Heart left ventricle (tissue), 16 donors: ENCODE measurements at regions not wholly inside any gene's neighbourhood (a gene's known extent, or its start where the extent isn't known, plus 50 kb on each side); places are given as distances from the start of the nearest gene placed in this dataset.

Experiments used
- ATAC-seq, 4 donors: fragments of 200-7000 bp; cut with Tn5 transposase; one replicate each; pipeline ENCODE4 v1.9.1; 2020 to 2022; ENCODE audit warnings: moderate library complexity in 4 of 4, mild to moderate bottlenecking in 3 of 4, moderate number of reproducible peaks in 1 of 4
- DNase-seq, 5 donors: peaks; one replicate each; pipeline ENCODE4 v3.0.0-alpha.2; 2020
- H3K27ac ChIP-seq, 12 donors: fragments of 200-600 bp; sonication (generic) in 4 of 12; one replicate each; pipeline versions ENCODE4 v1.5.0 to v1.8.0; 2016 to 2022; ENCODE audit warnings: mild to moderate bottlenecking in 2 of 12
- H3K27me3 ChIP-seq, 9 donors: fragments of 200-600 bp; sonication (generic) in 2 of 9; one replicate each; pipeline versions ENCODE4 v1.5.1 to v1.8.0; 2016 to 2022; ENCODE audit warnings: mild to moderate bottlenecking in 3 of 9
- H3K36me3 ChIP-seq, 9 donors: fragments of 200-600 bp; sonication (generic) in 2 of 9; one replicate each; pipeline versions ENCODE4 v1.5.0 to v1.8.0; 2018 to 2022; ENCODE audit warnings: mild to moderate bottlenecking in 2 of 9
- H3K4me1 ChIP-seq, 12 donors: fragments of 200-600 bp; sonication (generic) in 4 of 12; one replicate each; pipeline versions ENCODE4 v1.5.0 to v1.8.0; 2016 to 2022; ENCODE audit warnings: mild to moderate bottlenecking in 3 of 12
- H3K4me3 ChIP-seq, 12 donors: fragments of 200-600 bp; sonication (generic) in 4 of 12; one replicate each; pipeline versions ENCODE4 v1.5.0 to v1.8.0; 2017 to 2022; ENCODE audit warnings: mild to moderate bottlenecking in 9 of 12, moderate library complexity in 4 of 12
- H3K9me3 ChIP-seq, 12 donors: fragments of 200-600 bp; sonication (generic) in 4 of 12; one replicate each; pipeline versions ENCODE4 v1.5.0 to v1.8.0; 2016 to 2022; ENCODE audit warnings: mild to moderate bottlenecking in 1 of 12
- CTCF ChIP-seq, 12 donors: fragments of 200-600 bp; sonication (generic) in 4 of 12; IDR thresholded peaks; one replicate each; pipeline versions ENCODE4 v1.5.0 to v1.8.0; 2018 to 2022; ENCODE audit warnings: antibody characterized with exemption in 12 of 12, mild to moderate bottlenecking in 5 of 12
- POLR2A ChIP-seq, 2 donors: fragments of 450-650 bp; IDR thresholded peaks; one replicate each; pipeline ENCODE4 v1.6.1; 2017; ENCODE audit warnings: antibody characterized with exemption in 2 of 2, mild to moderate bottlenecking in 2 of 2, moderate library complexity in 2 of 2
- WGBS, 4 donors: extraction: QIAGEN DNeasy Blood & Tissue Kit in 2 of 4; methylation state at CpG; one replicate each; pipeline versions ENCODE4 v1.1.5 to v1.1.7; 2013 to 2018; 5-methylcytosine and 5-hydroxymethylcytosine counted together
- intact Hi-C, 10 donors: fragments of 100-400 bp; cut with DNase I; formaldehyde crosslinking; loops; one replicate each; pipeline versions ENCODE4 v1.11.1 to v1.14.2; 2022
- donor health status: ischemic (EF 13 %, LVEDD 7.1; RV severe dilation, severe dysfunction).
- donor health status: healthy with polysubstance abuse.
- donor health status: DM: no; HTN: yes; CAD: no.
- donor health status: DM: no; HTN: no; CAD: no.
- donor health status: ischemic (EF 25% LVEDD 6.9; RV normal size, moderate dysfunction).
- donor health status: ischemic (EF 25% LVEDD 5.7; RV mildly dilated, moderate dysfunction).
- donor health status: healthy.
- donor health status: DM: yes; HTN: yes; CAD: no.
- donor health status: ischemic (EF 35%, LVEDD 5.7; RV mildly dilated, moderate dysfunction).
- donor health status: nonischemic (EF 11% LVEDD 7.7; RV severe dilation, severe dysfunction).
- donor health status: DM: yes; HTN: yes; CAD: no.
- donor health status: PGD.
- donor health status: ischemic (EF 29% LVEDD 5.4; RV normal size, mild dysfunction).
- donor health status: nonischemic (EF 23%, LVEDD 6.1; RV moderate dilation, normal function).

GRCh38 chr10:20355915-20356314 is 539.7 kb downstream of the PLXDC2 start:
- no peak for TF ChIP-seq CTCF (IDR thresholded peaks at IDR 0.05)
- TF ChIP-seq POLR2A (IDR thresholded peaks at IDR 0.05) = no peak
- H3K4me1 ChIP-seq = no peaks in the 10 kb centered on the region
- intact Hi-C loops = no loop called here
- H3K9me3 ChIP-seq = peaks cover 0 to 11% (median 0%) of the 10 kb centered on the region in 12 donors
- H3K36me3 ChIP-seq = no peaks in the 10 kb centered on the region
- no peak overlapping the region for H3K4me3 ChIP-seq
- 63 to 87% (median 72%) methylated on average over 4 of the region's 4 CpGs for WGBS, 4 donors
- H3K27me3 ChIP-seq = no peaks in the 10 kb centered on the region
- no peak for DNase-seq
- ATAC-seq = no peak
- H3K27ac ChIP-seq = no peak overlapping the region

- DNase-seq (no peak), ATAC-seq (no peak)
- TF ChIP-seq CTCF (IDR thresholded peaks at IDR 0.05) (no peak), POLR2A (IDR thresholded peaks at IDR 0.05) (no peak)
- H3K36me3 ChIP-seq = no peaks in the 10 kb centered on the region
- intact Hi-C loops = no loop called here
- no peaks in the 10 kb centered on the region for H3K27me3 ChIP-seq
- no peak overlapping the region for H3K4me3 ChIP-seq
- peaks cover 0 to 11% (median 0%) of the 10 kb centered on the region in 12 donors for H3K9me3 ChIP-seq
- whole genome bisulfite sequencing, 4 donors = 76 to 97% (median 77%) methylated on average over 3 of the region's 3 CpGs
- no peak overlapping the region for H3K27ac ChIP-seq
- no peaks in the 10 kb centered on the region for H3K4me1 ChIP-seq
Observed at GRCh38 chr10:20355011-20355410, 538.8 kb downstream of the PLXDC2 start.

- no peaks in the 10 kb centered on the region for H3K27me3 ChIP-seq
- WGBS, 4 donors = 74 to 92% (median 84%) methylated on average over 1 of the region's 1 CpG
- intact Hi-C loops = no loop called here
- TF ChIP-seq CTCF (IDR thresholded peaks at IDR 0.05) = no peak
- no peak for TF ChIP-seq POLR2A (IDR thresholded peaks at IDR 0.05)
- no peak overlapping the region for H3K27ac ChIP-seq
- H3K9me3 ChIP-seq = peaks cover 0 to 11% (median 0%) of the 10 kb centered on the region in 12 donors
- ATAC-seq (no peak), DNase-seq (no peak)
- H3K4me3 ChIP-seq = no peak overlapping the region
- no peaks in the 10 kb centered on the region for H3K4me1 ChIP-seq
- no peaks in the 10 kb centered on the region for H3K36me3 ChIP-seq
Observed at GRCh38 chr10:20354166-20354565, 537.9 kb downstream of the PLXDC2 start.

- WGBS, 4 donors = 89 to 98% (median 96%) methylated on average over 2 of the region's 2 CpGs
- Histone ChIP-seq H3K27me3 (no peaks in the 10 kb centered on the region), H3K4me1 (no peaks in the 10 kb centered on the region), H3K4me3 (no peak overlapping the region), H3K36me3 (no peaks in the 10 kb centered on the region), H3K9me3 (peaks cover 0 to 11% (median 0%) of the 10 kb centered on the region in 12 donors), H3K27ac (no peak overlapping the region)
- no peak for DNase-seq
- intact Hi-C loops = no loop called here
- ATAC-seq = no peak
- TF ChIP-seq CTCF (IDR thresholded peaks at IDR 0.05) = no peak
- no peak for TF ChIP-seq POLR2A (IDR thresholded peaks at IDR 0.05)
Observed at GRCh38 chr10:20350509-20350908, 534.3 kb downstream of the PLXDC2 start.
